HG02798 (cell line): ENCODE measurements at regions not wholly inside any gene's neighbourhood (a gene's known extent, or its start where the extent isn't known, plus 50 kb on each side); places are given as distances from the start of the nearest gene placed in this dataset.
A peak's percentile ranks its signal among the peaks of the same experiment; 100 is the strongest.

Experiments
- ATAC-seq: cut with Tn5 transposase; IDR thresholded peaks from one replicate; pipeline ENCODE4 v1.9.1; 2021; ENCODE audit warnings: mild to moderate bottlenecking; ENCODE audit not compliant: unreplicated experiment, poor library complexity

- ATAC-seq, result no peak
Observed at GRCh38 chr3:168612671-168613070, 516.9 kb upstream of the GOLIM4 start.

GRCh38 chr3:168611826-168612225 is 516.1 kb upstream of the GOLIM4 start:
- no peak for ATAC-seq

- ATAC-seq, result no peak
Observed at GRCh38 chr3:168608926-168609325, 513.2 kb upstream of the GOLIM4 start.

GRCh38 chr3:168604767-168605166 is 509.0 kb upstream of the GOLIM4 start:
- ATAC-seq, result peak; percentile 57

- ATAC-seq, result no peak
Observed at GRCh38 chr3:168598250-168598649, 502.5 kb upstream of the GOLIM4 start.

- no peak for ATAC-seq
Observed at GRCh38 chr3:168596175-168596823, 500.6 kb upstream of the GOLIM4 start.

GRCh38 chr3:168591587-168591986 is 495.9 kb upstream of the GOLIM4 start:
- no peak for ATAC-seq

- no peak for ATAC-seq
Observed at GRCh38 chr3:168589376-168589775, 493.7 kb upstream of the GOLIM4 start.

GRCh38 chr3:168585544-168585943 is 489.8 kb upstream of the GOLIM4 start:
- no peak for ATAC-seq

- ATAC-seq, result no peak
Observed at GRCh38 chr3:168583977-168584376, 488.3 kb upstream of the GOLIM4 start.

GRCh38 chr3:168582503-168582902 is 486.8 kb upstream of the GOLIM4 start:
- ATAC-seq, result no peak

GRCh38 chr3:168581771-168582225 is 486.1 kb upstream of the GOLIM4 start:
- ATAC-seq, result peak; percentile 34

- ATAC-seq, result no peak
Observed at GRCh38 chr3:168579010-168579409, 483.3 kb upstream of the GOLIM4 start.

GRCh38 chr3:168575750-168576149 is 480.0 kb upstream of the GOLIM4 start:
- no peak for ATAC-seq

- no peak for ATAC-seq
Observed at GRCh38 chr3:168574455-168575158, 478.9 kb upstream of the GOLIM4 start.

- no peak for ATAC-seq
Observed at GRCh38 chr3:168570404-168571155, 474.9 kb upstream of the GOLIM4 start.

- peak; percentile 75 for ATAC-seq
Observed at GRCh38 chr3:168558728-168559411, 463.1 kb upstream of the GOLIM4 start.

GRCh38 chr3:168552251-168552650 is 456.5 kb upstream of the GOLIM4 start:
- no peak for ATAC-seq

- ATAC-seq, result no peak
Observed at GRCh38 chr3:168548719-168549118, 453.0 kb upstream of the GOLIM4 start.

- no peak for ATAC-seq
Observed at GRCh38 chr3:168546707-168547106, 451.0 kb upstream of the GOLIM4 start.

- no peak for ATAC-seq
Observed at GRCh38 chr3:168545591-168545990, 449.9 kb upstream of the GOLIM4 start.
